ENCODE measurements at regions not wholly inside any gene's neighbourhood (a gene's known extent, or its start where the extent isn't known, plus 50 kb on each side); places are given as distances from the start of the nearest gene placed in this dataset.
A peak's percentile ranks its signal among the peaks of the same experiment; 100 is the strongest.

- Mint-ChIP-seq H3K9me3 (no peaks in the 10 kb centered on the region), H3K27me3 (ENCODE audit: insufficient read depth) (no peaks in the 10 kb centered on the region), H3K36me3 (ENCODE audit: low read depth) (no peaks in the 10 kb centered on the region), H3K4me1 (no peaks in the 10 kb centered on the region), H3K27ac (no peak overlapping the region), H3K4me3 (no peak overlapping the region)
- TF ChIP-seq, protein P1, sequence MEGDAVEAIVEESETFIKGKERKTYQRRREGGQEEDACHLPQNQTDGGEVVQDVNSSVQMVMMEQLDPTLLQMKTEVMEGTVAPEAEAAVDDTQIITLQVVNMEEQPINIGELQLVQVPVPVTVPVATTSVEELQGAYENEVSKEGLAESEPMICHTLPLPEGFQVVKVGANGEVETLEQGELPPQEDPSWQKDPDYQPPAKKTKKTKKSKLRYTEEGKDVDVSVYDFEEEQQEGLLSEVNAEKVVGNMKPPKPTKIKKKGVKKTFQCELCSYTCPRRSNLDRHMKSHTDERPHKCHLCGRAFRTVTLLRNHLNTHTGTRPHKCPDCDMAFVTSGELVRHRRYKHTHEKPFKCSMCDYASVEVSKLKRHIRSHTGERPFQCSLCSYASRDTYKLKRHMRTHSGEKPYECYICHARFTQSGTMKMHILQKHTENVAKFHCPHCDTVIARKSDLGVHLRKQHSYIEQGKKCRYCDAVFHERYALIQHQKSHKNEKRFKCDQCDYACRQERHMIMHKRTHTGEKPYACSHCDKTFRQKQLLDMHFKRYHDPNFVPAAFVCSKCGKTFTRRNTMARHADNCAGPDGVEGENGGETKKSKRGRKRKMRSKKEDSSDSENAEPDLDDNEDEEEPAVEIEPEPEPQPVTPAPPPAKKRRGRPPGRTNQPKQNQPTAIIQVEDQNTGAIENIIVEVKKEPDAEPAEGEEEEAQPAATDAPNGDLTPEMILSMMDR (conservative IDR thresholded peaks at IDR 0.05) = no peak
- no peaks in the 10 kb centered on the region for H3K4me1 ChIP-seq (ENCODE audit: control insufficient read depth, insufficient read depth, low read length)
- H3K4me3 ChIP-seq (ENCODE audit: low read length) = no peak overlapping the region
- H3K36me3 ChIP-seq (ENCODE audit: control insufficient read depth, insufficient read depth, low read length) = no peaks in the 10 kb centered on the region
- no peaks in the 10 kb centered on the region for H3K9me3 ChIP-seq (ENCODE audit: control insufficient read depth, low read length)
- H3K27ac ChIP-seq (ENCODE audit: low read depth, low read length) = no peak overlapping the region
- no peak for DNase-seq
- no peaks in the 10 kb centered on the region for H3K27me3 ChIP-seq (ENCODE audit: control insufficient read depth, insufficient read depth, low read length, poor library complexity, severe bottlenecking)
- H3K9ac ChIP-seq (ENCODE audit: extremely low read depth, low read length, poor library complexity, severe bottlenecking) = no peak overlapping the region
Observed at GRCh38 chr3:117135207-117135606, 425.6 kb downstream of the TUSC7 start.

DNA sequence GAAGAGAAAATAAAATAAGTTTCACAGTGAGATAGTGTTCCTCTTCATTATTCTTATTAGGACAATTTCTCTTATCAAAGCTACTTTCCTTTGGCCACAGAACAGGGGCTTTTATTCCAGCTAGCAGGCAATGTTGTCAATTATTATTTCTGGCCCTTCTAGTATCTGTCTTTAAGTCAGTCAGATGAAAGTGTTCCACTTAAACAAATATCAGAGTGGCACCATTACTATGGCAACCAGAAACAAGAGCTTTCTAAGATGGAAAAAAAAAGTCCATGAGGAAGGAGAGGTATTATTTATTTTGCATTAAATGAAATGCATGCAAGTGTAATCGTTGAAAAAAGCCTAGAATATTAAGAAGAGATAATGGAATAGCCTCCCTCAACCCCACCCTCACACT lies 426.4 kb downstream of the TUSC7 start:
- no peaks in the 10 kb centered on the region for H3K27me3 ChIP-seq (ENCODE audit: control insufficient read depth, insufficient read depth, low read length, poor library complexity, severe bottlenecking)
- TF ChIP-seq, protein P1 (conservative IDR thresholded peaks at IDR 0.05) = no peak
- H3K9ac ChIP-seq (ENCODE audit: extremely low read depth, low read length, poor library complexity, severe bottlenecking) = no peak overlapping the region
- H3K27ac ChIP-seq (ENCODE audit: low read depth, low read length) = no peak overlapping the region
- H3K9me3 Mint-ChIP-seq = no peaks in the 10 kb centered on the region
- no peaks in the 10 kb centered on the region for H3K4me1 ChIP-seq (ENCODE audit: control insufficient read depth, insufficient read depth, low read length)
- H3K4me1 Mint-ChIP-seq = no peaks in the 10 kb centered on the region
- DNase-seq = no peak
- H3K36me3 Mint-ChIP-seq (ENCODE audit: low read depth) = no peaks in the 10 kb centered on the region
- no peak overlapping the region for H3K27ac Mint-ChIP-seq
- WGBS, 2 experiments (ENCODE audit: insufficient coverage in 1 of 2, insufficient read length in 1 of 2) = 83% methylated on average over 1 of the region's 1 CpG; no CpG with 5 or more reads in 1 of the 2 experiments
- H3K4me3 Mint-ChIP-seq = no peak overlapping the region
- no peaks in the 10 kb centered on the region for H3K27me3 Mint-ChIP-seq (ENCODE audit: insufficient read depth)
- H3K36me3 ChIP-seq (ENCODE audit: control insufficient read depth, insufficient read depth, low read length) = no peaks in the 10 kb centered on the region
- no peak overlapping the region for H3K4me3 ChIP-seq (ENCODE audit: low read length)
- no peaks in the 10 kb centered on the region for H3K9me3 ChIP-seq (ENCODE audit: control insufficient read depth, low read length)

- no peaks in the 10 kb centered on the region for H3K9me3 ChIP-seq (ENCODE audit: control insufficient read depth, low read length)
- TF ChIP-seq, protein P1 (conservative IDR thresholded peaks at IDR 0.05) = no peak
- no peaks in the 10 kb centered on the region for H3K27me3 ChIP-seq (ENCODE audit: control insufficient read depth, insufficient read depth, low read length, poor library complexity, severe bottlenecking)
- peak overlapping the region; percentile 79 for H3K27ac ChIP-seq (ENCODE audit: low read depth, low read length)
- Mint-ChIP-seq H3K9me3 (no peaks in the 10 kb centered on the region), H3K27ac (no peak overlapping the region), H3K4me3 (no peak overlapping the region), H3K4me1 (peaks cover 4% of the 10 kb centered on the region), H3K27me3 (ENCODE audit: insufficient read depth) (no peaks in the 10 kb centered on the region), H3K36me3 (ENCODE audit: low read depth) (no peaks in the 10 kb centered on the region)
- WGBS, 2 experiments (ENCODE audit: insufficient coverage in 1 of 2, insufficient read length in 1 of 2) = 44 to 100% methylated on average over 1 of the region's 1 CpG
- H3K4me3 ChIP-seq (ENCODE audit: low read length) = no peak overlapping the region
- no peak for DNase-seq
- no peaks in the 10 kb centered on the region for H3K36me3 ChIP-seq (ENCODE audit: control insufficient read depth, insufficient read depth, low read length)
- H3K4me1 ChIP-seq (ENCODE audit: control insufficient read depth, insufficient read depth, low read length) = no peaks in the 10 kb centered on the region
- no peak overlapping the region for H3K9ac ChIP-seq (ENCODE audit: extremely low read depth, low read length, poor library complexity, severe bottlenecking)
Observed at GRCh38 chr3:117137065-117137464, 427.5 kb downstream of the TUSC7 start.

Data from endodermal cell (in vitro differentiated cells).